ENCODE measurements at regions not wholly inside any gene's neighbourhood (a gene's known extent, or its start where the extent isn't known, plus 50 kb on each side); places are given as distances from the start of the nearest gene placed in this dataset.

- TF ChIP-seq ZNF792 (tag by site-specific recombination; IDR thresholded peaks at IDR 0.05): 0 out of 2 replicates have a peak, but pooled peaks have one; percentile 29
- no peak for TF ChIP-seq ZNF18 (tag by site-specific recombination; IDR thresholded peaks at IDR 0.05)
- TF ChIP-seq ZNF362 (tag by site-specific recombination; IDR thresholded peaks at IDR 0.05): no peak
- TF ChIP-seq ZNF248 (tag by site-specific recombination; IDR thresholded peaks at IDR 0.05): no peak
- no peak for TF ChIP-seq ZNF701 (tag by site-specific recombination; IDR thresholded peaks at IDR 0.05)
- TF ChIP-seq ZNF777 (tag by site-specific recombination; IDR thresholded peaks at IDR 0.05; ENCODE audit: borderline replicate concordance): no peak
- TF ChIP-seq MYNN (tag by site-specific recombination; IDR thresholded peaks at IDR 0.05; ENCODE audit: borderline replicate concordance): no peak
- no peak for TF ChIP-seq SCRT1 (tag by site-specific recombination; IDR thresholded peaks at IDR 0.05; ENCODE audit: borderline replicate concordance)
- TF ChIP-seq ZBTB17 (tag by site-specific recombination; IDR thresholded peaks at IDR 0.05): peak; percentile 70
- peak; percentile 40; the same call in 1 of the 2 replicates for TF ChIP-seq ZNF501 (tag by site-specific recombination; IDR thresholded peaks at IDR 0.05)
- TF ChIP-seq ZNF280C (tag by site-specific recombination; IDR thresholded peaks at IDR 0.05): no peak
- no peak for TF ChIP-seq ZNF768 (tag by site-specific recombination; IDR thresholded peaks at IDR 0.05)
- no peak for TF ChIP-seq GLI4 (tag by site-specific recombination; IDR thresholded peaks at IDR 0.05)
- no peak for TF ChIP-seq ZNF133 (tag by site-specific recombination; IDR thresholded peaks at IDR 0.05)
- no peak for TF ChIP-seq ZNF184 (tag by site-specific recombination; IDR thresholded peaks at IDR 0.05)
- no peak for TF ChIP-seq AEBP2 (tag by site-specific recombination; IDR thresholded peaks at IDR 0.05; ENCODE audit: borderline replicate concordance)
- TF ChIP-seq KLF10 (tag by site-specific recombination; IDR thresholded peaks at IDR 0.05): 0 out of 2 replicates have a peak, but pooled peaks have one; percentile 20
- TF ChIP-seq ZNF645 (tag by site-specific recombination; IDR thresholded peaks at IDR 0.05): no peak
- TF ChIP-seq ZNF404 (tag by site-specific recombination; IDR thresholded peaks at IDR 0.05): no peak
- no peak; the same call in 1 of the 2 replicates for TF ChIP-seq ZNF561 (tag by site-specific recombination; IDR thresholded peaks at IDR 0.05; ENCODE audit: borderline replicate concordance)
- TF ChIP-seq ZNF624 (tag by site-specific recombination; IDR thresholded peaks at IDR 0.05): no peak
- TF ChIP-seq ZNF23 (tag by site-specific recombination; IDR thresholded peaks at IDR 0.05; ENCODE audit: borderline replicate concordance): no peak
- no peak for TF ChIP-seq SP2 (tag by site-specific recombination; IDR thresholded peaks at IDR 0.05)
- no peak for TF ChIP-seq ZNF544 (tag by site-specific recombination; IDR thresholded peaks at IDR 0.05)
- TF ChIP-seq ZNF747 (tag by site-specific recombination; IDR thresholded peaks at IDR 0.05): no peak
- no peak for TF ChIP-seq SALL2 (tag by site-specific recombination; IDR thresholded peaks at IDR 0.05; ENCODE audit: borderline replicate concordance)
- no peak for TF ChIP-seq ZNF610 (tag by site-specific recombination; IDR thresholded peaks at IDR 0.05; ENCODE audit: borderline replicate concordance)
- TF ChIP-seq WT1 (tag by site-specific recombination; IDR thresholded peaks at IDR 0.05): peak; percentile 93
- no peak for TF ChIP-seq ZNF341 (tag by site-specific recombination; IDR thresholded peaks at IDR 0.05; ENCODE audit: low read depth)
- no peak for TF ChIP-seq ZNF549 (tag by site-specific recombination; IDR thresholded peaks at IDR 0.05)
- no peak for TF ChIP-seq GLI2 (tag by site-specific recombination; IDR thresholded peaks at IDR 0.05; ENCODE audit: borderline replicate concordance, low read depth)
- no peak for TF ChIP-seq ZNF112 (tag by site-specific recombination; IDR thresholded peaks at IDR 0.05)
These were observed 59.1 kb upstream of the ZNF648 start (continued) for GRCh38 chr1:182120411-182121258.

Measured in HEK293 (cell line).